H1 (cell line): ENCODE measurements at regions not wholly inside any gene's neighbourhood (a gene's known extent, or its start where the extent isn't known, plus 50 kb on each side); places are given as distances from the start of the nearest gene placed in this dataset.

Source experiments
- CHD2 ChIP-seq: IDR thresholded peaks from 2 replicates; pipeline ENCODE4 v1.6.1; 2012; ENCODE audit warnings: low read length, improper control_type of control experiment
- EGR1 ChIP-seq: IDR thresholded peaks from 2 replicates; pipeline ENCODE4 v1.6.1; 2011; ENCODE audit warnings: low read depth, low read length, borderline replicate concordance
- EP300 ChIP-seq, 2 experiments: IDR thresholded peaks; 1 replicate in 1 of 2; 2 replicates in 1 of 2; pipeline ENCODE4 v1.6.1; 2011 to 2012; ENCODE audit warnings: low read depth in 2 of 2, low read length in 2 of 2, mild to moderate bottlenecking in 2 of 2, borderline replicate concordance in 1 of 2, inconsistent platforms in 1 of 2, moderate library complexity in 1 of 2
- JUN ChIP-seq: IDR thresholded peaks from 2 replicates; pipeline ENCODE4 v1.6.1; 2011; ENCODE audit warnings: low read depth, mild to moderate bottlenecking, improper control_type of control experiment, low read length
- KDM1A ChIP-seq: fragments of 200-600, 300-600 bp; sonication (generic); IDR thresholded peaks from 2 replicates; pipeline ENCODE4 v1.7.1; 2016; ENCODE audit warnings: mild to moderate bottlenecking, low read length, borderline replicate concordance
- POLR2AphosphoS5 ChIP-seq: IDR thresholded peaks from 2 replicates; pipeline ENCODE4 v1.6.1; 2011; ENCODE audit warnings: low read depth, low read length
- RNF2 ChIP-seq: fragments of 200-900, 300-1000 bp; sonication (generic); IDR thresholded peaks from 2 replicates; pipeline ENCODE4 v1.7.1; 2016; ENCODE audit warnings: borderline replicate concordance, low read depth, mild to moderate bottlenecking, antibody characterized with exemption, low read length; ENCODE audit not compliant: poor library complexity, severe bottlenecking; ENCODE audit errors: missing control alignments
- SIRT6 ChIP-seq: IDR thresholded peaks from one replicate; pipeline ENCODE4 v1.7.1; 2012; ENCODE audit warnings: low read length, inconsistent platforms
- SUZ12 ChIP-seq: fragments of 200-600 bp; sonication (generic); IDR thresholded peaks from 2 replicates; pipeline ENCODE4 v1.6.1; 2012; ENCODE audit warnings: mild to moderate bottlenecking, inconsistent platforms, low read length, moderate library complexity, mixed read lengths

DNA sequence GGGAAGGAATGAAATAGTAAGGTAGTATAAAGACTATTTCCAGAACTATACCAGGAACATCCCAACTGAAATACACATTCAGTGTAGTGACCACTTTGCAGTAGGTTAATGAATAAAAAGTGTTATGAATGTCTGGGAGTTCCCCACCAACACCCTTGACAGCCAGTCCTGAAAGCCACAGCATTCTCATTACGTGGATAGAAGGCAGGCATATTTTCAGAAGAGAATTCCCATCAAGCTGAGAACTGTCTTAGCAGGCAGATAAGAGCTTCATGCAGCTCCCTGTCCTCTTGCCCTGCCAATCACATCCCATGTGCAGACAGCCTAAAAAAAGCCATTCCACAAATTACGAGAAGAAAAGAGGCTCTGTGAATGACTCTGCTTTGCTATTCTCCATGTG, 695.0 kb downstream of the DTWD2 start (continued):
- TF ChIP-seq KDM1A (no peak), EGR1 (no peak), SUZ12 (no peak), CHD2 (no peak), RNF2 (no peak), JUN (no peak), EP300 (IDR thresholded peaks at IDR 0.05; ENCODE audit: borderline replicate concordance in 1 of 2, low read depth in 2 of 2, low read length in 2 of 2) (no peak), SIRT6 (no peak), POLR2AphosphoS5 (no peak)
